ENCODE measurements at regions not wholly inside any gene's neighbourhood (a gene's known extent, or its start where the extent isn't known, plus 50 kb on each side); places are given as distances from the start of the nearest gene placed in this dataset.

- TF ChIP-seq POLR2A (IDR thresholded peaks at IDR 0.05; ENCODE audit: low read depth, low read length) (no peak), POLR2AphosphoS5 (IDR thresholded peaks at IDR 0.05; ENCODE audit: low read depth, low read length) (no peak)
Observed at GRCh38 chr6:56297022-56297989, 49.9 kb upstream of the COL21A1 start.

All from GM12892 (cell line).